H9 (cell line): ENCODE measurements at regions not wholly inside any gene's neighbourhood (a gene's known extent, or its start where the extent isn't known, plus 50 kb on each side); places are given as distances from the start of the nearest gene placed in this dataset.

Experiments
- DNase-seq: peaks from one replicate; pipeline ENCODE4 v3.0.0-alpha.2; 2017
- H2AFZ ChIP-seq: one replicate; pipeline ENCODE4 v1.6.1; 2013; ENCODE audit warnings: mild to moderate bottlenecking, low read length, control low read depth, moderate library complexity
- H2AK5ac ChIP-seq: 2 replicates; pipeline ENCODE4 v1.6.1; 2013; ENCODE audit warnings: low read length, control low read depth, mixed read lengths; ENCODE audit not compliant: insufficient read length
- H2BK120ac ChIP-seq: one replicate; pipeline ENCODE4 v1.6.1; 2013; ENCODE audit warnings: low read depth, mild to moderate bottlenecking, low read length, control low read depth, inconsistent platforms; ENCODE audit not compliant: poor library complexity, severe bottlenecking
- H2BK12ac ChIP-seq: 2 replicates; pipeline ENCODE4 v1.6.1; 2013; ENCODE audit warnings: low read length, control low read depth, mixed read lengths, low read depth; ENCODE audit not compliant: insufficient read length
- H2BK15ac ChIP-seq: 2 replicates; pipeline ENCODE4 v1.6.1; 2013; ENCODE audit warnings: low read depth, low read length, control low read depth
- H2BK20ac ChIP-seq: one replicate; pipeline ENCODE4 v1.6.1; 2013; ENCODE audit warnings: low read depth, mild to moderate bottlenecking, low read length, control low read depth, inconsistent platforms; ENCODE audit not compliant: poor library complexity, severe bottlenecking
- H2BK5ac ChIP-seq: 2 replicates; pipeline ENCODE4 v1.6.1; 2013; ENCODE audit warnings: low read length, control low read depth, mixed read lengths; ENCODE audit not compliant: insufficient read length
- H3K14ac ChIP-seq: 2 replicates; pipeline ENCODE4 v1.6.1; 2013; ENCODE audit warnings: low read length, control low read depth; ENCODE audit not compliant: insufficient read depth
- H3K18ac ChIP-seq: 2 replicates; pipeline ENCODE4 v1.6.1; 2013; ENCODE audit warnings: low read depth, mild to moderate bottlenecking, mixed read lengths, low read length, control low read depth; ENCODE audit not compliant: insufficient read length
- H3K23ac ChIP-seq: 2 replicates; pipeline ENCODE4 v1.6.1; 2013; ENCODE audit warnings: low read length, control low read depth, mixed read lengths, low read depth; ENCODE audit not compliant: insufficient read length
- H3K23me2 ChIP-seq: 2 replicates; pipeline ENCODE4 v1.6.1; 2013; ENCODE audit warnings: low read depth, mild to moderate bottlenecking, mixed read lengths, low read length, control low read depth; ENCODE audit not compliant: insufficient read length, poor library complexity, severe bottlenecking
- H3K27ac ChIP-seq: 2 replicates; pipeline ENCODE4 v1.5.1; 2013; ENCODE audit warnings: low read length, control low read depth, mixed read lengths, low read depth; ENCODE audit not compliant: insufficient read length
- H3K27me3 ChIP-seq: 2 replicates; pipeline ENCODE4 v1.6.1; 2013; ENCODE audit warnings: low read length, control low read depth, inconsistent platforms; ENCODE audit not compliant: insufficient read depth
- H3K4ac ChIP-seq: 2 replicates; pipeline ENCODE4 v1.6.1; 2013; ENCODE audit warnings: low read depth, mild to moderate bottlenecking, control low read depth, inconsistent platforms, low read length, moderate library complexity
- H3K4me1 ChIP-seq: 2 replicates; pipeline ENCODE4 v1.6.1; 2013; ENCODE audit warnings: low read length, control low read depth, inconsistent platforms; ENCODE audit not compliant: insufficient read depth
- H3K4me2 ChIP-seq: 2 replicates; pipeline ENCODE4 v1.6.1; 2013; ENCODE audit warnings: low read length, control low read depth, mixed read lengths; ENCODE audit not compliant: insufficient read length, insufficient read depth
- H3K56ac ChIP-seq: 2 replicates; pipeline ENCODE4 v1.6.1; 2013; ENCODE audit warnings: low read depth, mild to moderate bottlenecking, mixed read lengths, low read length, control low read depth; ENCODE audit not compliant: insufficient read length
- H3K79me1 ChIP-seq: 2 replicates; pipeline ENCODE4 v1.6.1; 2013; ENCODE audit warnings: low read depth, mild to moderate bottlenecking, moderate library complexity, low read length, control low read depth, inconsistent platforms; ENCODE audit not compliant: insufficient read depth, poor library complexity, severe bottlenecking
- H3K79me2 ChIP-seq: 2 replicates; pipeline ENCODE4 v1.6.1; 2013; ENCODE audit warnings: low read length, control low read depth, inconsistent platforms; ENCODE audit not compliant: insufficient read depth
- H3K9ac ChIP-seq: 2 replicates; pipeline ENCODE4 v1.6.1; 2013; ENCODE audit warnings: low read length, control low read depth, mixed read lengths; ENCODE audit not compliant: insufficient read length; ENCODE audit errors: extremely low read depth
- H3K9me3 ChIP-seq: one replicate; pipeline ENCODE4 v1.6.1; 2013; ENCODE audit warnings: low read depth, low read length, inconsistent platforms; ENCODE audit not compliant: control insufficient read depth
- H3T11ph ChIP-seq: one replicate; pipeline ENCODE4 v1.6.1; 2013; ENCODE audit warnings: mild to moderate bottlenecking, low read length, control low read depth, inconsistent platforms
- H4K20me1 ChIP-seq: one replicate; pipeline ENCODE4 v1.6.1; 2013; ENCODE audit not compliant: control insufficient read depth, insufficient read length, insufficient read depth
- H4K5ac ChIP-seq: 2 replicates; pipeline ENCODE4 v1.6.1; 2013; ENCODE audit warnings: low read depth, mild to moderate bottlenecking, mixed read lengths, low read length, control low read depth; ENCODE audit not compliant: insufficient read length
- H4K8ac ChIP-seq: replicated peaks from 2 replicates; pipeline ENCODE4 v1.6.1; 2013; ENCODE audit warnings: low read length, control low read depth, mixed read lengths, low read depth; ENCODE audit not compliant: insufficient read length
- H4K91ac ChIP-seq: 2 replicates; pipeline ENCODE4 v1.6.1; 2013; ENCODE audit warnings: low read depth, mild to moderate bottlenecking, moderate library complexity, mixed read lengths, low read length, control low read depth; ENCODE audit not compliant: insufficient read length
- H3K27ac Mint-ChIP-seq, 3 experiments: 2 replicates in 2 of 3; 3 replicates in 1 of 3; pipeline ENCODE4 v1.8.0; 2020 to 2021; ENCODE audit warnings: mixed read lengths in 3 of 3, mild to moderate bottlenecking in 1 of 3, moderate library complexity in 1 of 3
- H3K27me3 Mint-ChIP-seq: 2 replicates; pipeline ENCODE4 v1.8.0; 2021; ENCODE audit warnings: low read depth, mild to moderate bottlenecking, moderate library complexity, mixed read lengths
- H3K36me3 Mint-ChIP-seq, 3 experiments: 2 replicates in 2 of 3; 3 replicates in 1 of 3; pipeline ENCODE4 v1.8.0; 2020 to 2021; ENCODE audit warnings: low read depth in 3 of 3, mixed read lengths in 3 of 3; ENCODE audit not compliant: insufficient read depth in 1 of 3
- H3K4me1 Mint-ChIP-seq, 2 experiments: 2 replicates each; pipeline ENCODE4 v1.8.0; 2020; ENCODE audit warnings: mixed read lengths in 2 of 2
- H3K4me3 Mint-ChIP-seq, 2 experiments: 2 replicates in 1 of 2; 3 replicates in 1 of 2; pipeline ENCODE4 v1.8.0; 2020 to 2021; ENCODE audit warnings: mild to moderate bottlenecking in 2 of 2, mixed read lengths in 2 of 2, moderate library complexity in 1 of 2
- H3K9me3 Mint-ChIP-seq, 2 experiments: 2 replicates in 1 of 2; 3 replicates in 1 of 2; pipeline ENCODE4 v1.8.0; 2020; ENCODE audit warnings: mild to moderate bottlenecking in 2 of 2, mixed read lengths in 2 of 2, moderate library complexity in 1 of 2
- CTCF ChIP-seq: fragments of 200-600 bp; sonication (generic); conservative IDR thresholded peaks from 3 replicates; pipeline ENCODE4 v1.8.0; 2021; ENCODE audit warnings: antibody characterized with exemption, mild to moderate bottlenecking
- WGBS: extraction: QIAGEN DNeasy Blood & Tissue Kit; methylation state at CpG from one replicate; pipeline ENCODE4 v1.1.7; 2013; ENCODE audit warnings: missing lambda C conversion rate, low lambda C conversion rate, mixed read lengths; ENCODE audit not compliant: insufficient read length; ENCODE audit errors: extremely low coverage; 5-methylcytosine and 5-hydroxymethylcytosine counted together

DNA sequence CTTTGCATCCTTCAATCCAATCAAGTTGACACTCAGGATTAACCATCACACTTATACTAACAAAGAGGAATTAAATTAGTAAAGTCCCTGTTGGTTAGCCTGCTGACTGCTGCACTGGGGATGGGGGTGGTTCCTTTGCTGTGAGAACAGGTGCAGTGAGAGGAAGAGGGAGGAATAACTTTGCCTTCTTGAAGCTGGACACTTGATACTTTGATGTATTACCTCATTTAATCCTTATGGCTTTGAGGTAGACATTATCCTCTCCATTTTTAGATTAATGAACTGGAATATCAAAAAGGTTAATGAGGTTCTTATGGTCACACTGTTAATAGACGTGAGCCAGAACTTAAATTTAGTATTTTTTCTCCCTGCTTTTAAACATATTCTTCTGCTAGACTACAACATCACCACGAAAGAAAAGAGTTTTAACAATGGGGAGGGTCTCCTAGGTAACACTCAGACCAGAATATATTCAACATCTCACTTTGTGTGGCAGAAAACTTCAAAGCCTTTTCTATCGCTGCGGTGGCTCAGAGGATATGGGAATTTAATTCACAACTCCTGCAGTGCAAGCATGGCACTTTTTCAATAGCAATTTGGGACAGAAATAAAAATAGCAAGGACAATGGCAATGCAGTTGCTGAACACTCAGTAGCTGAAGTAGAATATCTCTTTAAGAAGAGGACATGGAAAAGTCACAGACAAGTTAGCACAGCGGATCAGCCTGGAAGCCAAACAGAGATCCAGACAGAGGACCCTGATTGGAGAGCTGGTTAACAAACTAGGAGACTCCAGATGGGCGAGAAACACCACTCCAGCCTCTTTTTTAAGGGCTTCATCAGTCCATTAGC, 68.8 kb upstream of the DNAH14 start:
- Histone ChIP-seq H3T11ph (no peak overlapping the region), H3K9me3 (no peaks in the 10 kb centered on the region), H3K79me2 (no peaks in the 10 kb centered on the region), H3K27me3 (no peaks in the 10 kb centered on the region), H2AK5ac (no peak overlapping the region), H3K4ac (no peak overlapping the region), H2BK12ac (no peak overlapping the region), H3K23me2 (no peaks in the 10 kb centered on the region), H3K18ac (no peak overlapping the region), H2BK20ac (no peak overlapping the region), H4K91ac (no peak overlapping the region), H2BK5ac (no peak overlapping the region), H3K79me1 (no peaks in the 10 kb centered on the region), H3K9ac (no peak overlapping the region), H4K20me1 (no peaks in the 10 kb centered on the region), H3K14ac (no peak overlapping the region), H2AFZ (no peak overlapping the region), H4K5ac (no peak overlapping the region), H2BK120ac (no peak overlapping the region), H3K4me1 (no peaks in the 10 kb centered on the region), H4K8ac (no peak overlapping the region), H3K23ac (no peak overlapping the region), H3K56ac (no peak overlapping the region), H3K4me2 (no peak overlapping the region), H3K27ac (no peak overlapping the region), H2BK15ac (no peak overlapping the region)
- Mint-ChIP-seq H3K36me3 (no peaks in the 10 kb centered on the region; a peak in 1 of 7 replicates), H3K4me3 (no peak overlapping the region), H3K27me3 (no peaks in the 10 kb centered on the region; the same call in 1 of the 2 replicates), H3K4me1 (peaks cover 3 to 4% of the 10 kb centered on the region in 2 experiments; a peak in 2 of 4 replicates), H3K9me3 (peaks cover 3 to 4% of the 10 kb centered on the region in 2 experiments; a peak in 3 of 5 replicates), H3K27ac (no peak overlapping the region)
- TF ChIP-seq CTCF: no peak
- no CpG with 5 or more reads among the region's 6 CpGs for WGBS
- no peak for DNase-seq
